HG02884 (cell line): ENCODE measurements at regions not wholly inside any gene's neighbourhood (a gene's known extent, or its start where the extent isn't known, plus 50 kb on each side); places are given as distances from the start of the nearest gene placed in this dataset.

Source experiments
- ATAC-seq: cut with Tn5 transposase; IDR thresholded peaks from one replicate; pipeline ENCODE4 v1.9.1; 2021; ENCODE audit warnings: mild to moderate bottlenecking, moderate library complexity; ENCODE audit not compliant: unreplicated experiment

- ATAC-seq = no peak
Measured at GRCh38 chr11:116510886-116511650, 261.7 kb downstream of the BUD13 start.

DNA sequence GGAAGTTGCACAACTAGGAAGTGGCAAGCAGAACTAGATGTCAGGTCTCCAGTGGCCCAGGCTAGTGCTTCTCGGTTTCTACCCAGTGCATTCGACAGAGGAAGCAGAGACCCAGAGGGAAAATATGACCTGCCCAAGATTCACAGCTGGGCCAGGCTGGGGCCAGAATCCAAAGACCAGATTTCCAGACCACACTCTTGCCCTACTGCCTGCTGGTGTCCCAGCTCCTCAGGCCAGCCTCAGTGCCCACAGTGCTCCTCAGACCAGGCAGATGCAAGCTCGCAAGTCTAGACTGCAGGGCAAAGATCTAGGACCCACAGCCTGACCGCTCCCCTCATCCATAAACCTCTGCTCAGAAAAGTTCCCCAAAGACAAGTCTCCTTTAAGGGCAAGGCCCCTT lies 262.6 kb downstream of the BUD13 start:
- no peak for ATAC-seq

DNA sequence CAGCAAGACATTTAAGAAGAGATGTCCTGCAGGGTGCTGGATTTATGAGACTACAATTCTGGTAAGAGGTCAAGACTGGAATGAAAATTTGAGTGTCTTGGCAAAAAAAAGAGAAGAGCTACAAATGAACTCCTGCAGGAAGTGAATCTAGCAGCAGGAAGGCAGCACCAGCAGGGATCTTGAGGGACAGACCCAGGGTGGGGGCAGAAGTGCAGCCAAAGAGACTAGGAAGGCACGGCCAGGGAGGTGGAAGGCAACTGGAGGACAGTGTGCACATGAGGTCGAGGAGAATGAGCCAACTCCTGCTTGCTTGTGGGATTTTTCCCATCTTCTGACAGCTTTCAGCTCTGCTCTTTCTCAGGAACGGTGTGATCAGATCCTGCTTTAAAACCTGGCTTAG lies 263.2 kb downstream of the BUD13 start:
- ATAC-seq = no peak

GRCh38 chr11:116507849-116508695 lies 264.7 kb downstream of the BUD13 start:
- ATAC-seq = no peak

GRCh38 chr11:116507016-116507415 lies 265.8 kb downstream of the BUD13 start:
- no peak for ATAC-seq

DNA sequence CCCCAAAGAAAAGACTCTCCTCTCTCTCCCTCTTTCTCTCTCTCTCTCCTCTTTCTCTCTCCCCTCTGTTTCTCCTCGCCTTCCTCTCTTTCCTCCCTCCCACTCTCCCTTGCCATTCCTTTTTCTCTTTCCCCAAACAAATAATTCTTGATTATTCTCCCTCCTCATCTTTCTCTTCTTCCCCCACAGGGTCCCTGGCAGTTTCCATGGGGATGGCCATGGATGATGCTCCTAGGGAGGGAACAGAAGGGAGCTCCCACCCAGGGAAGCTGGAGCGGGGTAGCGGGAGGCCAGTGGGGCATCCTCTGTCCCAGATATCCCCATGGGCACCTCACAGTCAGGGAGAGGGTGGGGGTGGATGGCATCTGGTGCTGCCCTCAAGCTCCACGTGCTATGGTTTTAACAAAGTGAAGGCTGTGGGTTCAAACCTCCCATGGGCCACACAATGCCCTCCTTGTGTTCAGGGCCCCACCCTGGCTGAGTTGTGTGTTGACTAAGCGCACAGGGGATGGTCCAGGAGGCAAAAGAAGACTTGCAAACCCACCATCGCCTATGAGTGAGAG lies 266.4 kb downstream of the BUD13 start:
- no peak for ATAC-seq

DNA sequence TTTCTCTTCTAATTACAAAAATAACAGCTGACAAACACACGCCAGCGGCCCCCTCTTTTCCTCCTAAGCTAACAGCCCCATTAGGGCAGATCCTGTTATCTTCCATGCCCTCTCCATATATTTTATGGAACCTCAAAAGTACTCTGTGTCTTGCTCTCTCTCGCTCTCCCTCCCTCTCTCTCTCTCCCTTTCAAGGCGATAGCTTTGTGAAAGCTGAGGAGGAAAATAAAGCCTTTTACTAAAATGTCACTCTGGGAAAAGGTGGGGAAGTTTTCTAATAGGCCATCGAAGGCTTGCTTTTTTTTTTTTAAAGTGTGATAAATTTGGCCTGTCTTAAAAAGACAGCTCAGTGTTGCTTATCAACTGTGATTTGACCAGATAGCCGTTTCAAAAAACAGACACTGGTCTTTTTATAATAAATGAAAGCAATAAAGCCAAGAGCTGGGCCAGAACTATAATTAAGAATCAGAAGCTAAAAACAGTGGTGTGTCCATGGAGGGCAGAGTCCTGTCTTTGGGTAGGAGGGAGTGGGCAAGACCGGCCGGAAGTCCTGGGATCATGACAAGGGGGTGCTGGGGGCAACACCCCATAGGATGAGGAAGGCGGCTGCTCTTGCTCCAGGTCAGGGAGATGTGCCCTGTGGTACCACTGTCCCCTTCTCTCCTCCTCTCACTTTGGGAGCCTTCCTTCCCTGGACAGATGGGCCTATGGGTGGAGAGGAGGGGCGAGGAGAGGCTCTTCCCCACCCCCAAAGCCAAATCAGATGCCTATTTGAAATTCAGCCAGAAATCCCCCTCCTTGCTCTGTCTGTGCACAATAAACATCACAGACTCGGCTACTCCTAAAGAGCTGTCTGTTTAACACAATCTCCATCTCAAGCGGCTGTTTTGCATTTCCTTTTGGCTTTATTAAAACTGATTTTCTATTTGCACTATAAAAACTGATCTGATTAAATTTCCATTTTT lies 267.2 kb downstream of the BUD13 start:
- ATAC-seq = no peak

- ATAC-seq = no peak
Measured at GRCh38 chr11:116504541-116505297, 268.1 kb downstream of the BUD13 start.

DNA sequence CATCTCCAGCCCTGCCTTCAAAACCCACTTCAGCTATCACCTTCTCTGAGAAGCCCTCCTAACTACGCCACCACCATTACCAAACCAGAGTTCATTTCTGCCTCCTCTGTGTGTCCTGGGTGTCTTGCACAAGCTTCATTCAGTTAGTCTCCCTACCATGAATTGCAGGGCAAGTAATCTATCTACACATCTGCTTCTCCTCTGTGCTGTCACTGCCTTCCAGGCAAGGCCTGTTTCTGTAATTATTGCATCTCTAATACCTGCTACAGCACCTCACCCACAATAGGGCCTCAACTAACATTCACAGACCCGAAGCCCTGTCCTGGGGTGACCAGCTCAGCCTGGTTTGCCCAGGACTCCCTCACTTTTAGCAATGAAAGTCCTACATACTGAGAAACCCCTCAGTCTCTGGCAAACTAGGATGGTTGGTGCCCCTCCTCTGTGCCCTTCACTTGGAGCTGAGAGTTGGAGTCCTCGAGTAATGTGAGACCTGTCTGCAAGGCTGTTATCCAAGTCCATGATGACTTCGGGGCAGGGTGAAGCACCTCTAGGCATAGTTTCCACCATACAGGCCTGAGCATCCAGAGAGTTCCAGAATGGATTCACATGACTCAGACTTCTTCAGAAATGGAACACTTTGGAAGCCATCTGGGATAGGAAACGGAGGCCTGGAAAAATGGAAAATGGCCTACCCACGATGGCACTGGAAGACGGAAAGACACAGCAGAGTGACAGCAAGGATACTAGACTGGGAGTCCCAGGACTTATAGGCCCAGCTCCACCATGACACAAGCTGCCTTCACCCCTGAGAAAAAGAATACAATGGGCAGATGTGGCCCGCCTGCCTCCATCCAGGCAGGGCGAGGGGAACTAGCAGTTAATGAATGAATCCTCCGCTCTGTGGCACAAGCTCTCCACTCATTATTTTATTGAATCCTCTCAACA lies 269.3 kb downstream of the BUD13 start:
- ATAC-seq = no peak

DNA sequence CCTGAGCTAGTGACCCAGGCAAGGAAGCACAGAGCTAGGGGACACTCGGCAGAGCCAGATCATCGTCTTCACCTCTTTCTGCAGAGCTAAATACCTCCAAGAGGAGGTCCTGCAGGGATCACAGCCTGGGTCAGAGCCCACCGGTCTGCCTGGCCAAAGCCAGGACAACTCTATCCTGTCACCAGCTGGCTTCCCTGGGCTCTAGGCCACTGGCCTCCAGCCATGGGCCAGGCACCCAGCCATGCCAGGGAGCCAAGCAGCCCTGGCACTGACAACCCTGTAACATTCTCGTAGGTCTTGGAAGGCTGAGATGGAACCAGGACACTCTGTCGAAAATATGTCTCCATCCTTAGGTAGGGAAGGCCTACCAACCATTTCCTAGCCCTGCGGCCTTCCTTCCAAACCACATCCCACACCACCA lies 270.1 kb downstream of the BUD13 start:
- no peak for ATAC-seq

- ATAC-seq = no peak
Measured at GRCh38 chr11:116501728-116502127, 271.1 kb downstream of the BUD13 start.

DNA sequence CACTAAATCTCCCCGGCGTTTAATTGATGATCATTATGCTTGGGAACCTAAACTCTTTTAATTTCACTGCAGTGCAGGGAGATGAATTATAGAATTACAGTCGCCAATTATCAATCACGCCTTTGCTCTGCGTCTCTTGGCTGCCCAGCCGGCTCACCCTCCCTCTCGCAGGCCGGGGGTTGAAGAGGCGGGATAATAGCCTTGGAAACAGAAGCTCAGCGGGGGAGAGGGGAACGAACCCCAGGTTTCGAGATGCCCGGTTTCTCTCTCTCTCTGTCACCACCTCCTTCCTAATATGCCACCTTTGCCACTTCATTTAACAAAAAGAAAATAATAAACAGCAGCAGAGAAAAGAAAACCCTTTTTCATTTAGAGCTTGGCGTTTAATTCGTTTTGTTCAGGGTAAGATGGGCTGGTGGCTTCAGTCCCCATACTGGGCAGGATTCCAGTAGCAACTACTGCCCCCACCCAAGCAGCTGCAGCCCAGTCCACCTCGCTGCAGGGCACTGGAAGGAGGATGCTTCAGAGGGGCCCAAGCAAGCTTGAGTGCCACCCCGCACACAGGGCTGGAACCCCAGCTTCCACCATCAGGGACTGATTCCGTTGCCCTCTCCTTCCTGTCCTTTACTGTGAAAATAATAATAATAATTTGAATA lies 271.7 kb downstream of the BUD13 start:
- no peak for ATAC-seq

DNA sequence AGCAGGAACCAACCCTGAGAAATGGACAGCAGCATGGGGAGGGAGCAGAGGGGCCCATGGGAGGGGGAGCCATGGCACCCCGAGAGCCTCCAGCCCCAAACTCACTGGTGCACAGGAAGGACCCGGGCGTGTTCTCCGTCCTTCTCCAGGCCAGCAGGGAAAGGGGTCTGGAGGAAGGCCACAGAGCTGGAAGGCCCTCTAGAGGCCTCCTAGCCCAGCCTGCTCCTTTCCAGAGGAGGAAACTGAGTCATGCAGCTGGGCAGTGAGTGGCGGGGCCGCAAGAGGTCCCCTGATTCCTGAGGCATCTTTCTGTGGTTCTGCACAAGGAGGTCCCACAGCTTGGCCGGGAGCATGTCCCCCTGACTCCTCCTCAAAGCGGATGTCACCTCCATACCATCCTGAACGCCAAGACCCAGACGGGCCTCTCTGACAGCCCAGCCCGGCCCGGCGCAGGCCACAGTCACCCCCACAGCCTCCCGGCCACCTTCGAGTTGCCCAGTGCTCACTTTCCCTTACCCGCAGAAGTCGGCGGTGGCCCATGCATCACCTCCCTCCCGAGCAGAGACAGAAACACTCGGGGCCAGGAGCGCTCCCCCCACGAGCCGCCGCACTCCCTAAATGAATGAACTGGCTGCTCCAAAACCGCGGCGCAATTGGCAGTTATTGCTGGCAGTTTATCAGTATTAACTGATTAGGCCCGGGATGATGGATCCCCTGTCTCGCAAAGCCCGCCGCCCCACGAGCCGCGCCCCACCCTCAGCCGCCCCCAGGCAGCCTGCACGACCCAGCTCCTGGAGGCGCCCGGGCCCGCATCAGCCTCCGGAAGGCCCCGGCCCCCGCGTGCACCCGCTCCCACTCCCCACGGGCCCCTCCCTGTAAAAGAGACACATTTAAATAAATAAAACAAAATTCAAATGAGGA lies 272.5 kb downstream of the BUD13 start:
- ATAC-seq = no peak

DNA sequence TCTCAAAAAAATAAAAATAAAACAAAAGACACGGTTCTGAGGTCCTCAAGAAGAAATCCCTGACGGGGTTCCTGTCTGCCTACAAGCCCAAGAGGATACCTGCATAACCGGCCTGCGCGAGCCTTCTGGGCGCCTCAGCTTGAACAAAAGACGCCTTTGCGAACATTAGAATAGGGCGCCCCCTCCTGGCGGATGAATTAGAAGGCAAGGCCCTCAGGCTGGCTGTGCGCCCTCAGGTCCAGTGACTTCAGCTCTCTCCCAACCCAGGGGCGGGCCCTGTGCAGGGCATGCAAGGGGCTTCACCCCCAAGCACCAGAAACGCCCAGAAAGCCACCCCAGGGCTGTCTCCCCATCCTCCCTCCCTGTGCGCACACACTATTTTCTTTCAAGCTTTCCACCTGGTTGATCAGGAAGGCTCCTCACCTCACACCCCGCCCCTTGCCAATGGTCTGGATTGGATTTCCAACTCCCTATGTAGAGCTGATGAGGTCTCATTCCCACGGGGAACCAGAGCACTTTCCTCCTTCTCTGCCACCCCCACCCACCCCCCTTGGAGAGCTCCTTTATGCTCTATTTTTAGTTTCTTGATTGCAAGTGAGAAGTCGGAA lies 273.3 kb downstream of the BUD13 start:
- ATAC-seq = no peak

DNA sequence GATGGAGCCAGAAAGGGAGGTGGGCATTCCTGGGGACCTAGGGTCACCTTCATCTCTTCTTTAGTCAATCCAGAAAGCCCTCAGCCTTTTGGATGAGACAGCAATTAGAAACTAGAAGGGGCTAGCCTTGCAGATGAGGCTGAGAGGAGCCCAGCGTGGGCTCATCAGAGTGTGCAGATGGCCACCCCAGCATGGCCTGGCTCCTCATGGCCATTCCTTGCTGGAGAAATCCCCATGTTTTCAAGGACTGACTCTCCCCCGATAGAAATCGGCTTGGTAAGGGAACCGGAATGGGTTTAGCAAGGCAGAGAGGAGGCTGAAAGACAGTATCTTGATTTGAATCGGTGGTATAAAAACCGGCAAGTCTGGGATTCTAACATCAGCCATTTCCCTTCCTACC lies 274.6 kb downstream of the BUD13 start:
- ATAC-seq = no peak

- no peak for ATAC-seq
Measured at GRCh38 chr11:116492600-116492999, 280.2 kb downstream of the BUD13 start.

DNA sequence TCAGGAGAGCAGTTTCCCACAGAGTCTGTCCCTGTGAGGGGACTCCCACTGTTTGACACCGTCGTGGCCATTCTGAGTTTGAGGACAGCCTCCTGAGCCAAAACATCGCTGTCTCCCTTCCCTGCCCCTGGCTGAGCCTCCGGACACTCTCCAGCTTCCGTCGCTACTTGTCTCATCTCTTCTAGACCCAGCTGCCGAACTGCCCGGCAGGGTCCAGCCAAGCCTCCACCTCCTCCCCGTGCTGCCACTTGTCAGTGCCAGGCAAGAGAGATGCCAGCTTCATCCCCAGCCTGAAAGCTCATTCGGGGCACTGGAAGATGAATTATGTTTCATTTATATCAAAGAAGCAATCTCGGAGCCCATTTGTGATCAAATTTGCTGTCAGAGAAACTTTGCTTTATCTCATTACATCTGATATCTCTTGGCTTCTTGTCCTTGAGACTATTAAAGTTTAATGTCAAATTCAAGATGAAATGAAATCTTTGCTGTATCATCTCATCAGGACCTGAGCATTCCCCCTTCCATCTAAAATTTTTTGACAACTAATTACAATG lies 283.9 kb downstream of the BUD13 start:
- no peak for ATAC-seq
